ENCODE measurements at regions not wholly inside any gene's neighbourhood (a gene's known extent, or its start where the extent isn't known, plus 50 kb on each side); places are given as distances from the start of the nearest gene placed in this dataset.

DNA sequence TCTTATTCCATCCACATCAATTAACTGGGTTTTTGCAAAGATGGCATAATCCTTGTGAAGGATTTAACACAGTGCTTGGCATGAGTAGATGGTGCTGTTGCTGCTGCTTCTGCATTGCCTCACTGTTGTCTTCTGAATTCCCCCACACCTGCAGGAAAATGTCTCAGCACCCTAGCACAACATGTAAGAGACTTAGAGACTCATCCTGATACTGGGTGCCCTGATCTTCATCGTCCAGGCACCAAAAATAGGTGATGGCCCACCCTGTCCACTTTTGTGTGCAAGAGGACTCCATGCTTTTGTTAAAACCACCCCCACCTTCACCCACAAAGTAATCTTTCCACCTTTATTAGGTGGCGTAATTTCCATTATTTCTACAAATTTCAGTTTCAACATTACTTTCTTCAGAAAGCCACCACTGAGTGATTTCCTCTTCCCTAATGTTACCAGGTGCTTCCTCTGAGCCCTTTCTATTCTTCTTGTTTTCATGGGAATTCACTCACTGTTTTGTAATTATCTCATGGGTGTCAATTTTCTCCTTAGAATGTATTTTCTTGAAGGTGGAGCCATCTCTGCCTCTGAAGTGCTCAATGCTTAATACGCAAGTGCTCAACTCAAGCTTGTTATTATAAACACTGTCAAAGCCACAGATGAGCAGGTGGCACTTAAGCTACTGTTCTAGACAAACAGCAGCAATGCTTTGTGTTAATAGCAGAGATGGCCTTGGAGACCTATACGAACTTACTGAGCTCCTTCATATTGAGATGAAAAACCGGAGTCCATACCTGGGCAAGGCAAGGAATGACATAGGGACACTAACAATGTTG is 89.5 kb downstream of the HS3ST1 start:
- TF ChIP-seq, protein P1, sequence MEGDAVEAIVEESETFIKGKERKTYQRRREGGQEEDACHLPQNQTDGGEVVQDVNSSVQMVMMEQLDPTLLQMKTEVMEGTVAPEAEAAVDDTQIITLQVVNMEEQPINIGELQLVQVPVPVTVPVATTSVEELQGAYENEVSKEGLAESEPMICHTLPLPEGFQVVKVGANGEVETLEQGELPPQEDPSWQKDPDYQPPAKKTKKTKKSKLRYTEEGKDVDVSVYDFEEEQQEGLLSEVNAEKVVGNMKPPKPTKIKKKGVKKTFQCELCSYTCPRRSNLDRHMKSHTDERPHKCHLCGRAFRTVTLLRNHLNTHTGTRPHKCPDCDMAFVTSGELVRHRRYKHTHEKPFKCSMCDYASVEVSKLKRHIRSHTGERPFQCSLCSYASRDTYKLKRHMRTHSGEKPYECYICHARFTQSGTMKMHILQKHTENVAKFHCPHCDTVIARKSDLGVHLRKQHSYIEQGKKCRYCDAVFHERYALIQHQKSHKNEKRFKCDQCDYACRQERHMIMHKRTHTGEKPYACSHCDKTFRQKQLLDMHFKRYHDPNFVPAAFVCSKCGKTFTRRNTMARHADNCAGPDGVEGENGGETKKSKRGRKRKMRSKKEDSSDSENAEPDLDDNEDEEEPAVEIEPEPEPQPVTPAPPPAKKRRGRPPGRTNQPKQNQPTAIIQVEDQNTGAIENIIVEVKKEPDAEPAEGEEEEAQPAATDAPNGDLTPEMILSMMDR (IDR thresholded peaks at IDR 0.05) = no peak
- TF ChIP-seq ZNF138 (CRISPR knock-in tag; conservative IDR thresholded peaks at IDR 0.05) = no peak
- no peak for TF ChIP-seq AFF4 (CRISPR knock-in tag; IDR thresholded peaks at IDR 0.05; ENCODE audit: borderline replicate concordance)
- TF ChIP-seq CREM (CRISPR knock-in tag; IDR thresholded peaks at IDR 0.05) = no peak
- TF ChIP-seq, protein P2, sequence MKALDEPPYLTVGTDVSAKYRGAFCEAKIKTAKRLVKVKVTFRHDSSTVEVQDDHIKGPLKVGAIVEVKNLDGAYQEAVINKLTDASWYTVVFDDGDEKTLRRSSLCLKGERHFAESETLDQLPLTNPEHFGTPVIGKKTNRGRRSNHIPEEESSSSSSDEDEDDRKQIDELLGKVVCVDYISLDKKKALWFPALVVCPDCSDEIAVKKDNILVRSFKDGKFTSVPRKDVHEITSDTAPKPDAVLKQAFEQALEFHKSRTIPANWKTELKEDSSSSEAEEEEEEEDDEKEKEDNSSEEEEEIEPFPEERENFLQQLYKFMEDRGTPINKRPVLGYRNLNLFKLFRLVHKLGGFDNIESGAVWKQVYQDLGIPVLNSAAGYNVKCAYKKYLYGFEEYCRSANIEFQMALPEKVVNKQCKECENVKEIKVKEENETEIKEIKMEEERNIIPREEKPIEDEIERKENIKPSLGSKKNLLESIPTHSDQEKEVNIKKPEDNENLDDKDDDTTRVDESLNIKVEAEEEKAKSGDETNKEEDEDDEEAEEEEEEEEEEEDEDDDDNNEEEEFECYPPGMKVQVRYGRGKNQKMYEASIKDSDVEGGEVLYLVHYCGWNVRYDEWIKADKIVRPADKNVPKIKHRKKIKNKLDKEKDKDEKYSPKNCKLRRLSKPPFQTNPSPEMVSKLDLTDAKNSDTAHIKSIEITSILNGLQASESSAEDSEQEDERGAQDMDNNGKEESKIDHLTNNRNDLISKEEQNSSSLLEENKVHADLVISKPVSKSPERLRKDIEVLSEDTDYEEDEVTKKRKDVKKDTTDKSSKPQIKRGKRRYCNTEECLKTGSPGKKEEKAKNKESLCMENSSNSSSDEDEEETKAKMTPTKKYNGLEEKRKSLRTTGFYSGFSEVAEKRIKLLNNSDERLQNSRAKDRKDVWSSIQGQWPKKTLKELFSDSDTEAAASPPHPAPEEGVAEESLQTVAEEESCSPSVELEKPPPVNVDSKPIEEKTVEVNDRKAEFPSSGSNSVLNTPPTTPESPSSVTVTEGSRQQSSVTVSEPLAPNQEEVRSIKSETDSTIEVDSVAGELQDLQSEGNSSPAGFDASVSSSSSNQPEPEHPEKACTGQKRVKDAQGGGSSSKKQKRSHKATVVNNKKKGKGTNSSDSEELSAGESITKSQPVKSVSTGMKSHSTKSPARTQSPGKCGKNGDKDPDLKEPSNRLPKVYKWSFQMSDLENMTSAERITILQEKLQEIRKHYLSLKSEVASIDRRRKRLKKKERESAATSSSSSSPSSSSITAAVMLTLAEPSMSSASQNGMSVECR (CRISPR knock-in tag; IDR thresholded peaks at IDR 0.05; ENCODE audit: borderline replicate concordance) = no peak
- TF ChIP-seq MAX (CRISPR knock-in tag; IDR thresholded peaks at IDR 0.05) = no peak
- TF ChIP-seq CBFB (CRISPR knock-in tag; IDR thresholded peaks at IDR 0.05; ENCODE audit: low read depth) = no peak
- TF ChIP-seq, protein P3, sequence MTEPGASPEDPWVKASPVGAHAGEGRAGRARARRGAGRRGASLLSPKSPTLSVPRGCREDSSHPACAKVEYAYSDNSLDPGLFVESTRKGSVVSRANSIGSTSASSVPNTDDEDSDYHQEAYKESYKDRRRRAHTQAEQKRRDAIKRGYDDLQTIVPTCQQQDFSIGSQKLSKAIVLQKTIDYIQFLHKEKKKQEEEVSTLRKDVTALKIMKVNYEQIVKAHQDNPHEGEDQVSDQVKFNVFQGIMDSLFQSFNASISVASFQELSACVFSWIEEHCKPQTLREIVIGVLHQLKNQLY (CRISPR knock-in tag; IDR thresholded peaks at IDR 0.05) = no peak
- no peak for TF ChIP-seq HMGXB4 (CRISPR knock-in tag; IDR thresholded peaks at IDR 0.05)
